H1 (cell line): ENCODE measurements at regions not wholly inside any gene's neighbourhood (a gene's known extent, or its start where the extent isn't known, plus 50 kb on each side); places are given as distances from the start of the nearest gene placed in this dataset.

Source experiments
- CTCF ChIA-PET: fragments of 300-600 bp; sonication (Branson Sonifier 250); formaldehyde crosslinking; loops from one replicate; lab custom pipeline; 2021; ENCODE audit not compliant: partially characterized antibody; lab: Charles Lee
- POLR2A ChIA-PET: fragments of 300-600 bp; sonication (Branson Sonifier 250); formaldehyde crosslinking; loops from one replicate; lab custom pipeline; 2021; ENCODE audit warnings: inconsistent platforms; ENCODE audit not compliant: partially characterized antibody; lab: Charles Lee
- DNase-seq, 2 experiments: peaks; one replicate each; pipeline versions ENCODE4 v3.0.0 to v3.0.0-alpha.2; 2010 to 2022; ENCODE audit warnings: low spot score in 2 of 2, low read depth in 1 of 2, mixed read lengths in 1 of 2
- FAIRE-seq: peaks from 2 replicates; lab custom pipeline; 2011; peaks lifted over from hg19 to GRCh38; lab: Jason Lieb, UNC
- H2AFZ ChIP-seq: 2 replicates; pipeline ENCODE4 v1.8.1; 2012; ENCODE audit warnings: low read length, inconsistent platforms
- H2AK5ac ChIP-seq: 2 replicates; pipeline ENCODE4 v1.6.1; 2013; ENCODE audit warnings: low read depth, low read length
- H2BK120ac ChIP-seq: replicated peaks from 2 replicates; pipeline ENCODE3; 2013; ENCODE audit warnings: low read depth, low read length, inconsistent platforms
- H2BK12ac ChIP-seq: 2 replicates; pipeline ENCODE4 v1.6.1; 2013; ENCODE audit warnings: low read depth, low read length
- H2BK15ac ChIP-seq: 2 replicates; pipeline ENCODE4 v1.6.1; 2013; ENCODE audit warnings: low read length
- H2BK20ac ChIP-seq: 2 replicates; pipeline ENCODE4 v1.6.1; 2013; ENCODE audit warnings: low read length
- H2BK5ac ChIP-seq: 2 replicates; pipeline ENCODE4 v1.6.1; 2013; ENCODE audit warnings: low read depth, low read length
- H3K14ac ChIP-seq: 2 replicates; pipeline ENCODE4 v1.6.1; 2013; ENCODE audit warnings: inconsistent platforms; ENCODE audit not compliant: insufficient read length
- H3K18ac ChIP-seq: 2 replicates; pipeline ENCODE4 v1.6.1; 2013; ENCODE audit warnings: low read length; ENCODE audit errors: extremely low read depth
- H3K23ac ChIP-seq: 2 replicates; pipeline ENCODE4 v1.6.1; 2013; ENCODE audit warnings: inconsistent platforms; ENCODE audit not compliant: insufficient read length
- H3K23me2 ChIP-seq: 2 replicates; pipeline ENCODE4 v1.6.1; 2013; ENCODE audit warnings: low read depth, low read length
- H3K27ac ChIP-seq: 2 replicates; pipeline ENCODE4 v1.6.1; 2011; ENCODE audit warnings: low read depth, low read length, inconsistent platforms
- H3K27me3 ChIP-seq, 4 experiments: replicated peaks in 1 of 4; 1 replicate in 1 of 4; 2 replicates in 3 of 4; pipeline versions ENCODE4 v1.6.1 to v1.8.1; 2011 to 2013; ENCODE audit warnings: low read length in 3 of 4, mild to moderate bottlenecking in 3 of 4, inconsistent platforms in 2 of 4, mixed read lengths in 2 of 4, moderate library complexity in 1 of 4; ENCODE audit not compliant: control insufficient read depth in 3 of 4, insufficient read depth in 3 of 4; ENCODE audit errors: extremely low read depth in 1 of 4
- H3K36me3 ChIP-seq, 4 experiments: 2 replicates each; pipeline versions ENCODE4 v1.6.1 to v1.8.1; 2011 to 2013; ENCODE audit warnings: mild to moderate bottlenecking in 4 of 4, low read length in 3 of 4, moderate library complexity in 2 of 4, control low read depth in 1 of 4, inconsistent platforms in 1 of 4; ENCODE audit not compliant: insufficient read depth in 4 of 4, control insufficient read depth in 2 of 4
- H3K4ac ChIP-seq: replicated peaks from 2 replicates; pipeline ENCODE3; 2013; ENCODE audit warnings: low read length, low read depth, mixed read lengths, inconsistent platforms; ENCODE audit not compliant: insufficient read length
- H3K4me1 ChIP-seq, 4 experiments: replicated peaks in 1 of 4; 1 replicate in 1 of 4; 2 replicates in 3 of 4; pipeline versions ENCODE4 v1.6.1 to v1.8.1; 2011 to 2013; ENCODE audit warnings: low read length in 3 of 4, inconsistent platforms in 2 of 4, mixed read lengths in 1 of 4; ENCODE audit not compliant: insufficient read depth in 4 of 4, control insufficient read depth in 3 of 4
- H3K4me2 ChIP-seq, 2 experiments: 2 replicates each; pipeline versions ENCODE4 v1.6.1 to v1.8.1; 2011 to 2013; ENCODE audit warnings: low read depth in 2 of 2, low read length in 2 of 2, control low read depth in 1 of 2, inconsistent platforms in 1 of 2, mild to moderate bottlenecking in 1 of 2; ENCODE audit not compliant: insufficient read depth in 1 of 2
- H3K4me3 ChIP-seq, 4 experiments: fragments of 200-600, 300-600 bp in 1 of 4; sonication (generic), shearing (Covaris generic), sonication (Bioruptor Twin) in 1 of 4; 2 replicates each; pipeline versions ENCODE4 v1.5.1 to v1.8.1; 2011 to 2016; ENCODE audit warnings: low read length in 4 of 4, low read depth in 3 of 4, control low read depth in 2 of 4, inconsistent platforms in 2 of 4, mild to moderate bottlenecking in 2 of 4, mixed read lengths in 1 of 4, moderate library complexity in 1 of 4; ENCODE audit not compliant: insufficient read depth in 2 of 4; ENCODE audit errors: extremely low read depth in 1 of 4
- H3K56ac ChIP-seq: replicated peaks from 2 replicates; pipeline ENCODE3; 2013; ENCODE audit warnings: low read depth, mild to moderate bottlenecking, mixed read lengths, low read length, inconsistent platforms; ENCODE audit not compliant: insufficient read length
- H3K79me1 ChIP-seq: 2 replicates; pipeline ENCODE4 v1.6.1; 2013; ENCODE audit warnings: low read depth, low read length, control low read depth
- H3K79me2 ChIP-seq, 2 experiments: 2 replicates each; pipeline versions ENCODE4 v1.6.1 to v1.8.1; 2012 to 2013; ENCODE audit warnings: low read length in 2 of 2, mild to moderate bottlenecking in 2 of 2, inconsistent platforms in 1 of 2; ENCODE audit not compliant: insufficient read depth in 2 of 2, control insufficient read depth in 1 of 2
- H3K9ac ChIP-seq, 4 experiments: replicated peaks in 1 of 4; 1 replicate in 1 of 4; 2 replicates in 3 of 4; pipeline versions ENCODE4 v1.6.1 to v1.8.1; 2011 to 2013; ENCODE audit warnings: low read depth in 3 of 4, low read length in 3 of 4, control low read depth in 2 of 4, mild to moderate bottlenecking in 2 of 4, moderate library complexity in 2 of 4, inconsistent platforms in 1 of 4; ENCODE audit errors: extremely low read depth in 1 of 4
- H3K9me3 ChIP-seq, 2 experiments: 2 replicates each; pipeline versions ENCODE4 v1.6.1 to v1.8.1; 2012 to 2013; ENCODE audit warnings: mild to moderate bottlenecking in 2 of 2, moderate library complexity in 2 of 2, control low read depth in 1 of 2, inconsistent platforms in 1 of 2, low read depth in 1 of 2, low read length in 1 of 2, mixed read lengths in 1 of 2; ENCODE audit not compliant: insufficient read depth in 2 of 2
- H4K20me1 ChIP-seq, 2 experiments: replicated peaks in 1 of 2; 2 replicates each; pipeline versions ENCODE3 to v1.8.1; 2011 to 2013; ENCODE audit warnings: inconsistent platforms in 2 of 2, low read length in 2 of 2, mild to moderate bottlenecking in 1 of 2; ENCODE audit not compliant: insufficient read depth in 2 of 2, control insufficient read depth in 1 of 2
- H4K5ac ChIP-seq: 2 replicates; pipeline ENCODE4 v1.6.1; 2013; ENCODE audit warnings: low read length, low read depth, mixed read lengths, inconsistent platforms; ENCODE audit not compliant: insufficient read length
- H4K8ac ChIP-seq: 2 replicates; pipeline ENCODE4 v1.8.0; 2013; ENCODE audit warnings: mild to moderate bottlenecking, moderate library complexity, low read length, inconsistent platforms; ENCODE audit not compliant: insufficient read depth; ENCODE audit errors: extremely low read depth
- H4K91ac ChIP-seq: replicated peaks from 2 replicates; pipeline ENCODE3; 2013; ENCODE audit warnings: low read length, mixed read lengths, inconsistent platforms; ENCODE audit not compliant: insufficient read length
- ASH2L ChIP-seq: fragments of 200-600, 300-600 bp; sonication (generic); IDR thresholded peaks from one replicate; pipeline ENCODE4 v1.7.1; 2017; ENCODE audit warnings: low read length
- BACH1 ChIP-seq: IDR thresholded peaks from 2 replicates; pipeline ENCODE4 v1.6.1; 2012; ENCODE audit warnings: low read length, improper control_type of control experiment
- BRCA1 ChIP-seq: IDR thresholded peaks from 2 replicates; pipeline ENCODE4 v1.6.1; 2012; ENCODE audit warnings: low read depth, low read length, improper control_type of control experiment
- CHD2 ChIP-seq: IDR thresholded peaks from 2 replicates; pipeline ENCODE4 v1.6.1; 2012; ENCODE audit warnings: low read length, improper control_type of control experiment
- CTBP2 ChIP-seq: IDR thresholded peaks from 2 replicates; pipeline ENCODE4 v1.7.0; 2011; ENCODE audit warnings: borderline replicate concordance, mild to moderate bottlenecking, moderate library complexity, mixed read lengths, low read length; ENCODE audit not compliant: insufficient read depth, insufficient read length
- E2F6 ChIP-seq: IDR thresholded peaks from 2 replicates; pipeline ENCODE4 v1.6.1; 2012; ENCODE audit warnings: inconsistent platforms
- EZH2 ChIP-seq: fragments of 200-600 bp; sonication (generic); IDR thresholded peaks from 2 replicates; pipeline ENCODE4 v1.7.1; 2012; ENCODE audit warnings: low read depth, mild to moderate bottlenecking, moderate library complexity, low read length, inconsistent platforms; ENCODE audit not compliant: severe bottlenecking
- PHF8 ChIP-seq: fragments of 200-600 bp; sonication (generic); conservative IDR thresholded peaks from 2 replicates; pipeline ENCODE4 v1.7.1; 2012; ENCODE audit warnings: low read depth, mild to moderate bottlenecking, inconsistent platforms, low read length, moderate library complexity
- RBBP5 ChIP-seq: IDR thresholded peaks from 2 replicates; pipeline ENCODE4 v1.7.1; 2012; ENCODE audit warnings: low read depth, mild to moderate bottlenecking, inconsistent platforms, low read length, moderate library complexity, borderline replicate concordance
- RXRA ChIP-seq: IDR thresholded peaks from 2 replicates; pipeline ENCODE4 v1.6.1; 2011; ENCODE audit warnings: low read depth, mild to moderate bottlenecking, low read length, moderate library complexity; ENCODE audit not compliant: insufficient read depth
- SIX5 ChIP-seq: IDR thresholded peaks from 2 replicates; pipeline ENCODE4 v1.6.1; 2011; ENCODE audit warnings: mild to moderate bottlenecking, low read depth, low read length
- SP4 ChIP-seq: IDR thresholded peaks from 2 replicates; pipeline ENCODE4 v1.6.1; 2012; ENCODE audit warnings: low read length, inconsistent platforms
- SRF ChIP-seq: IDR thresholded peaks from 2 replicates; pipeline ENCODE4 v1.6.1; 2011; ENCODE audit warnings: mild to moderate bottlenecking, low read depth, low read length, moderate library complexity
- SUZ12 ChIP-seq: fragments of 200-600 bp; sonication (generic); IDR thresholded peaks from 2 replicates; pipeline ENCODE4 v1.6.1; 2012; ENCODE audit warnings: mild to moderate bottlenecking, inconsistent platforms, low read length, moderate library complexity, mixed read lengths
- WGBS, 2 experiments: shearing (Covaris generic) in 1 of 2; methylation state at CpG; one replicate each; pipeline versions ENCODE4 v1.1.6 to v1.1.7; 2013 to 2015; ENCODE audit warnings: low lambda C conversion rate in 2 of 2, mixed read lengths in 2 of 2, inconsistent platforms in 1 of 2, low coverage in 1 of 2, missing lambda C conversion rate in 1 of 2; ENCODE audit not compliant: insufficient replicate concordance in 2 of 2, insufficient coverage in 1 of 2, insufficient read length in 1 of 2; ENCODE audit errors: extremely low coverage in 1 of 2, missing lambda C conversion rate in 1 of 2; 5-methylcytosine and 5-hydroxymethylcytosine counted together

- H3K27me3 ChIP-seq: no peaks in the 10 kb centered on the region
- no peaks in the 10 kb centered on the region for H3K36me3 ChIP-seq
- no peak overlapping the region for H3K56ac ChIP-seq
- no peak overlapping the region for H2AFZ ChIP-seq
- WGBS, 2 experiments: 89% methylated on average over 4 of the region's 4 CpGs; no CpG with 5 or more reads in 1 of the 2 experiments
- H3K9ac ChIP-seq: no peak overlapping the region
- no peaks in the 10 kb centered on the region for H3K9me3 ChIP-seq
- H3K4me3 ChIP-seq: no peak overlapping the region
- no peaks in the 10 kb centered on the region for H4K20me1 ChIP-seq
- FAIRE-seq (no peak), DNase-seq (no peak)
- H2BK12ac ChIP-seq: no peak overlapping the region
- H3K4ac ChIP-seq: no peak overlapping the region
- H2AK5ac ChIP-seq: no peak overlapping the region
- no peak overlapping the region for H2BK120ac ChIP-seq
- no peak overlapping the region for H3K4me2 ChIP-seq
- H4K8ac ChIP-seq: no peak overlapping the region
- no peaks in the 10 kb centered on the region for H3K79me2 ChIP-seq
- H2BK15ac ChIP-seq: no peak overlapping the region
- H3K14ac ChIP-seq: no peak overlapping the region
- POLR2A ChIA-PET: no interaction called here
- no peak overlapping the region for H4K91ac ChIP-seq
- no peak overlapping the region for H4K5ac ChIP-seq
- no peak overlapping the region for H3K27ac ChIP-seq
- H3K23ac ChIP-seq: no peak overlapping the region
- CTCF ChIA-PET: no interaction called here
- H3K23me2 ChIP-seq: no peaks in the 10 kb centered on the region
- no peak overlapping the region for H2BK5ac ChIP-seq
- H2BK20ac ChIP-seq: no peak overlapping the region
- H3K18ac ChIP-seq: no peak overlapping the region
- no peaks in the 10 kb centered on the region for H3K4me1 ChIP-seq
- H3K79me1 ChIP-seq: no peaks in the 10 kb centered on the region
- no peak for TF ChIP-seq RBBP5
- TF ChIP-seq RXRA: no peak
- TF ChIP-seq SIX5: no peak
- TF ChIP-seq ASH2L: no peak
- TF ChIP-seq CTBP2: no peak
- no peak for TF ChIP-seq EZH2
- TF ChIP-seq PHF8: no peak
- TF ChIP-seq BACH1: no peak
- no peak for TF ChIP-seq E2F6
- TF ChIP-seq SP4: no peak
- TF ChIP-seq CHD2: no peak
- no peak for TF ChIP-seq SRF
- TF ChIP-seq BRCA1: no peak
- no peak for TF ChIP-seq SUZ12
These were observed 285.3 kb downstream of the RAD51AP2 start for GRCh38 chr2:17232776-17233556.
